Activated CD8-positive, alpha-beta memory T cell treated with anti-CD3 and anti-CD28 coated beads, Interleukin-2, amount 50 U/mL, for 24 hours (primary cell): ENCODE measurements at regions not wholly inside any gene's neighbourhood (a gene's known extent, or its start where the extent isn't known, plus 50 kb on each side); places are given as distances from the start of the nearest gene placed in this dataset.
"Not testable (repeated sequence)": the region's sequence is repeated elsewhere in the genome, so short reads cannot be mapped to it uniquely, and the experiment has no call there.

Experiments used
- DNase-seq: peaks from one replicate; pipeline ENCODE4 v3.0.0-alpha.2; 2020; ENCODE audit errors: extremely low read depth

GRCh38 chr21:35982717-35983116 is 77.6 kb downstream of the SETD4 start:
- DNase-seq, result no peak

DNA sequence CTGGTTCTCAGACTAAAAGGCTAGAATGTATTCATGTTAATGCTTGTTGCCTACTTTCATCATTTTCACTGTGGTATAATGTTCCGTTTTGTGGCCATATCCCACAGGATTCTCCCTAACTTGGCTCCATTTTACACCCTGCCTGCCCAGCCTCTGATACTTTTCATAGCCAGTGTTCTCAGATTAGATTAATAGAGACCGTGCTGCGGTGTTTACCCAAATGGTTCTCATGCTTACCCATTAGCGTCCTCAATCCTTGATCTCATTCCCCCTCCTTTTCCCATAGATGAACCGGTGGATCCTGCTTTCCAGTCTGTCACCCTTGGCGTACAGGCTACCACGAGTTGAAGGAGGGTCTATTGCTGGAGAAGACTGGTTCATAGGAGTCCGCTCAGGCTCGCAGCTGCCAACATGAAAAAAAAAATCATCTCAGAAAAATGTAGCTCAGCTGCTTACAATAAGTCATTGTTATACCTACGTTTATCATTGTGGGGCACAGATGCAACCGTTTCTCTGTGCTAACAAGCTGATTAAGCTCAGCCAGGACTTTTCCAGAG is 78.7 kb downstream of the SETD4 start:
- no peak for DNase-seq

GRCh38 chr21:35980821-35981220 is 79.5 kb downstream of the SETD4 start:
- no peak for DNase-seq

DNA sequence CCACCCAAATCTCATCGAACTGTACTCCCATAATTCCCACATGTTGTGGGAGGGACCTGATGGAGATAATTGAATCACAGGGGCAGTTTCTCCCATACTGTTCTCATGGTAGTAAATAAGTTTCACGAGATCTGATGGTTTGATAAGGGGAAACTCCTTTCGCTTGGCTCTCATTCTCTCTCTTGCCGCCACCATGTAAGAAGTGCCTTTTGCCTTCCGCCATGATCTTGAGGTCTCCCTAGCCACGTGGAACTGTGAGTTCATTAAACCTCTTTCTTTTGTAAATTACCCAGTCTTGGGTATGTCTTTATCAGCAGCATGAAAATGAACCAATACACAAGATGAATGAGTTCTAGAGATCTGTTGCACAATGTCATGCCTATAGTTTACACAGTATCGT is 82.5 kb downstream of the SETD4 start:
- not testable (repeated sequence) for DNase-seq

DNA sequence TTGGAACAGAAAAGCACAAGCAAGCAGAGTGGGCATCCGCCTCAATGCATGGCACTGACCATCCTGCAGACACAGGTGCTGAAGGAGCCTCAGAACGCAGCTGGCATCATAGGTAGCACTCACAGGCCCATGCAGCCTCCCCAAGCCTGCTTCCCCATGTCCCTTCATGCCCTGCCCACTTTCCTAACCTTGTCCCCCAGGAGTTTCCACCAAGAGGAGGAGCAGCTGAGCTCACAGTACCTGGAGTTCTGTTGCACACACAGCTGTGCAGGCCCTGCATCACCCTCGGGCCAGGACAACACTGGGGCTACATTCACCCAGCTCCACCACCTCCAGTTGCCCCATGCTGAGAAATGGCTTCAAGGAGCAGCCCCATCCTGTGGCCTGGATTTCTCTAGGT is 83.4 kb downstream of the SETD4 start:
- no peak for DNase-seq

DNA sequence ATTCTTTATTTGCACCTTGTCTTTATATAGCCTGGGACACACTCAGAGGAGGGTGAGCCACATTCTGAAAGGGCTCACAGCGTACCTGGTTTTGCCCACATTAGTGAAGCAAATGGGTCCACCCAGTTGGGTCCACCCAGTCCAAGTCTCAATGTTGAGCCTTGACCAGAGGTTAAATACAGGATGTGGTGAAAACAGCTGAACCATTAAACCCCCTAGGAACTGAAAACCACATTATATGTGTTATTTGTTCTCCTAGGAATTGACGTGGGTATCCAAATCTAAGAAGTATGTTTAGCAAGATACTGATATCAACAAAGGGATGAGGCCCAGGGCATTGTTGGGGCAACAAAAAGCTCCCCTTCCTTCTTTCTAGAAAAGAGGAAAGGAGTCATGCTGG is 83.8 kb downstream of the SETD4 start:
- DNase-seq, result no peak

DNA sequence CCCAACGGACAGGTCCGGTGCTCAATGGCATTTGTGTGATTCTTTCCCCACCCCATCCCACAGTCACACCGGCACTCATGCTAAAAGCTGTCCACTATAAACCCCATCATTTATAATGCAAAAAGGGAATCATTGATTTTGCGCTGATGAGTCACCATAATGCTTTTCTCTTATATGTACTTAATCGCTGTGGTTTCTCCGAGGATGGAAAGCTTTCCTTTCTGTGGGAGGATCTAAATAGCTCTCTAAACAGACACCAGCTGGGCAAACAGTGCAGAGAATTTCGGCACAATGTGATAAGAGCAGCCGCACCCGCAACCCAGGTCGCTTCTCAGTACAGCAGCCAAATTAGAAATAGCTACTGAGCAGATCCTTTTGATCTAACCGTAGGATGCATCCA is 85.6 kb downstream of the SETD4 start:
- no peak for DNase-seq

DNA sequence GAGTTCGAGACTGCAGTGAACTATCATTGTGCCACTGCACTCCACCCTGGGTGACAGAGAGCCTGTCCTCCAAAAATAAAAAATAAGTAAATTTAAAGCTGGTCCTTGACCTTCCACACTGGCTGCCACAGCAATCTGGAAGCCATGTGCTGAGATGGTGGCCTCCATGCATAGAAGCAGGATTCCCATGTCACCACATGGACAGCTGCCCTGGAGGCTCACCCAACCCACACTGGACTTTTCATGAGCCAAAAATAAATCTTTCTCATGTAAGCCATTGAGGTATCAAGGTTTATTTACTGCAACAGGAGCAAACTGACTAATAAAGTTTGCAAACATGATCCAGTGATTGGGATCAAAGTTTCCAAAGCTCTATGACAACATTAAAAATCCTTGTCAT is 88.5 kb downstream of the SETD4 start:
- no peak for DNase-seq

GRCh38 chr21:35969281-35969680 is 91.0 kb downstream of the SETD4 start:
- DNase-seq, result no peak

DNA sequence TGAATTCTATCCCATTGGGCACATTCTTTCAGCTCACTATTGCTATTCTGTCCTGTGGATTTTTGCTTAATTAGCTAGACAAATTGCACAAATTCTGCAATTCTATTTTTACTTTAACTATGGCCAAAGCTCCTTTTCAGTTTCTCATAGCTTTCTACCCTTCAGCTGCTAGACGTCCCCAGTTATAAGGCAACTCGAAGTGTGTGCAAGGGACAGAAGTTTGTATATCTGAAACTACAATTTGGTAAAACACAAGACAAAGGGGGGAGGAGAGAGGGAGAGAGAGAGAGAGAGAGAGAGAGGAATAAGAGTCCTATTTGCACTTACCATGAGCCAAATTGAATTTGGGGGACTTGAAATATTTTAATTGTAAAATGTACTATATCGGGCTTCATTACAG is 91.8 kb downstream of the SETD4 start:
- DNase-seq, result no peak

DNA sequence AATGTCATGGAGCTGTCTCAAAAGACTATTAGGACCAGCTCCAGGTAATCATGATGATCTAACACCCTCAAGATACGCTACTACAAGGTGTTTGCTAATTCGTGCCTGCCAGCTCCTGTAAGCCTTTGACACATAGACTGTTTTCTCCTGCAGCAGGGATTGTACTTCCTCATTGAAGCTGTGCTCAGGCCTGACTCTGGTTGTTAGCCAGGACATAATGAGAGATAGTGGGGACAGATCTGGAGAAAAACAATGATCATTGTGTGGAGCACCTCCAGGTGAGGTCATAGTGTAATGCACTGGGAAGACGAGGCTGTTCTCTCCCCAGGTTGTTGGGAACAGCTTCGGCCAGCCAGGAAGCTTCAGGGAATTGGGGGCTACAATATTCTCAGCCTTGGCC is 94.6 kb downstream of the SETD4 start:
- DNase-seq, result no peak

DNA sequence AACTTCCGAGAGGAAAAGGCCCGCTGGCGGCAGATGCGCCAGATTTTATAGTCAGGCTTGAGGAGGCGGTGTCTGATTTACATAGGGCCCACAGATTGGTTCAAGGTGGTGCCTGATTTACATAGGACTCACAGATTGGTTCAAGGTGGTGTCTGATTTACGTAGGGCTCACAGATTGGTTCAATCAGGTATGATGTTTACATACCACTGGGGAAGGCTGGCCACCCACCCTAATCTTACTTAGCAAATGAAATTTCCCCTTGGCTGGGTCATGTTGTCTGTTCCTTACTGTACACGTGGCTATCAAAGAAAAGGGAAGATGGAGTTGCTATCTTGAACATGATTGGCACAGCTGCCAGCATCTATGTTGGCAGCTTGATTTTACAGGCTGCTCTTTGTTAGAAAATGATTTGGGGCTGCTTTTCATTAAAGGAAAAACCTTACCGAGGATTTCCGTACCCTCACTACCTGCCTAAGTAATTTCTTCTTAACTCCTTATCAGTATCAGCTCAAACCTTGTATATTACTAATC is 96.3 kb downstream of the SETD4 start:
- no peak for DNase-seq

GRCh38 chr21:35962917-35963316 is 97.4 kb downstream of the SETD4 start:
- no peak for DNase-seq

DNA sequence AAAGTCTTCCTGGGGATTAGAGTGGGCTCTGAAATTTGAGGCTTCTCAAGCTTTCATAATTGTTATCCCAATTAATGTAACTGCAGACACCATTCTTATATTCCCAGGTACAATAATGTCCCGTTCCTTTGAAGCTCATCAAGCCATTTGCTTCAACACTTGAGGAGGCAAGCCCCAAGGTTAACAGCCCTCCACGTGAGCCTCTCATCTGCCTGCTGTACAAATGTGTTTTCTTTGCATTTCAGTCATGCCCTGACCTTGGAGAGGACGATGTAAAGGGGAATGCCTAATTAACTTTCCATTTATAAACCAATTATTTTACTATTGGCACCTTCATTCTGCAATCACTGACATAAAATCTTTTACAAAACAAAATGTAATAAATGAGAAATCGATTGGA is 106.3 kb downstream of the SETD4 start:
- no peak for DNase-seq

- DNase-seq, result no peak
Measured at GRCh38 chr21:35953597-35953996, 106.7 kb downstream of the SETD4 start.

GRCh38 chr21:35952651-35953340 is 107.5 kb downstream of the SETD4 start:
- DNase-seq, result no peak

DNA sequence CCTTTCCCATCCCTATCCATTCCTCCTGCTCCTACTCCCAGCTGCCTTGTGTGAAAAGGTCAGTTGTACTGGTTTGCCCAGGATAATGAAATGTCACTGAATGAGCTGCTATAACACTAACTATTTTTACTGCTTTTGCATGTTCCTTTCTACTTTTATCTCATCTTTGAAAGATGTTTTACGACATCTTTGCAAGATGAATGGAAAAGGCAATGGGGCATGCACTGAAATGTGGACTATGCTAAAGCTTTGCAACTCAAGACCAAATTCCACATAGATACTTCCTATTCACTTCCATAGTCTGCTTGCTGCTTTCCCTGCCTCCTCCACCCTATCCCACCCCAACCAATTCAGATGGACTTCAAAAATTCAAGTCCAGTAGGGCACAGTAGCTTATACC is 111.3 kb downstream of the SETD4 start:
- no peak for DNase-seq

GRCh38 chr21:35945089-35945671 is 115.1 kb downstream of the SETD4 start:
- DNase-seq, result no peak

DNA sequence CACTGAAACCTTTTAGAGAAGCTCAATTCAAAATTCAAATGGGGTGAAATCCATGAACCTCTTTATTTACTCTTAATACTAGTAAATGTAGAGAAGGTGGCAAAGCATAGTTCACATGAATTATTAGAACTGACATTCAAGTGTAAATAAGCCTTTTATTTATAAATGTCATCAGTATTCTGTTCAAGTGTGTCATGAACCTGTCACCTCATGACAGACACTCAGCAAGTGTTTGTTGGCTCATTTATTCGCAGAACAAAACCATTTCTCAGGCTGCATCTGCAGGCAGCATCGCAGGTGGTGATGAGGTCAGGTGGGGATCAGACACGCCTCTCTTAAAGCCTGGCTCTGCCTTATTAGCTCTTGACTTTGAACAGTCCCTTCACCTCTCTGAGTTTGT is 116.6 kb downstream of the SETD4 start:
- DNase-seq, result no peak

- DNase-seq, result no peak
Measured at GRCh38 chr21:35942211-35943144, 117.8 kb downstream of the SETD4 start.

GRCh38 chr21:35940074-35940927 is 120.0 kb downstream of the SETD4 start:
- DNase-seq, result no peak
